ENCODE measurements at regions not wholly inside any gene's neighbourhood (a gene's known extent, or its start where the extent isn't known, plus 50 kb on each side); places are given as distances from the start of the nearest gene placed in this dataset.

- no peak overlapping the region for H3K27ac ChIP-seq
- intact Hi-C loops (cut with DNase I; ENCODE audit: low total_unique reads) = no loop called here
- DNase-seq (ENCODE audit: low spot score in 2 of 2) = no peak
- H3K9me3 ChIP-seq = no peaks in the 10 kb centered on the region
- H3K4me1 ChIP-seq = no peaks in the 10 kb centered on the region
- H3K36me3 ChIP-seq = no peaks in the 10 kb centered on the region
- no peaks in the 10 kb centered on the region for H3K27me3 ChIP-seq
- no peak overlapping the region for H3K4me3 ChIP-seq
- TF ChIP-seq, protein P1, sequence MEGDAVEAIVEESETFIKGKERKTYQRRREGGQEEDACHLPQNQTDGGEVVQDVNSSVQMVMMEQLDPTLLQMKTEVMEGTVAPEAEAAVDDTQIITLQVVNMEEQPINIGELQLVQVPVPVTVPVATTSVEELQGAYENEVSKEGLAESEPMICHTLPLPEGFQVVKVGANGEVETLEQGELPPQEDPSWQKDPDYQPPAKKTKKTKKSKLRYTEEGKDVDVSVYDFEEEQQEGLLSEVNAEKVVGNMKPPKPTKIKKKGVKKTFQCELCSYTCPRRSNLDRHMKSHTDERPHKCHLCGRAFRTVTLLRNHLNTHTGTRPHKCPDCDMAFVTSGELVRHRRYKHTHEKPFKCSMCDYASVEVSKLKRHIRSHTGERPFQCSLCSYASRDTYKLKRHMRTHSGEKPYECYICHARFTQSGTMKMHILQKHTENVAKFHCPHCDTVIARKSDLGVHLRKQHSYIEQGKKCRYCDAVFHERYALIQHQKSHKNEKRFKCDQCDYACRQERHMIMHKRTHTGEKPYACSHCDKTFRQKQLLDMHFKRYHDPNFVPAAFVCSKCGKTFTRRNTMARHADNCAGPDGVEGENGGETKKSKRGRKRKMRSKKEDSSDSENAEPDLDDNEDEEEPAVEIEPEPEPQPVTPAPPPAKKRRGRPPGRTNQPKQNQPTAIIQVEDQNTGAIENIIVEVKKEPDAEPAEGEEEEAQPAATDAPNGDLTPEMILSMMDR (IDR thresholded peaks at IDR 0.05) = no peak
- TF ChIP-seq POLR2A (IDR thresholded peaks at IDR 0.05) = no peak
- no peak for TF ChIP-seq POLR2AphosphoS5 (IDR thresholded peaks at IDR 0.05)
These were observed 89.0 kb upstream of the MBOAT1 start for GRCh38 chr6:20301256-20301655.

DNA sequence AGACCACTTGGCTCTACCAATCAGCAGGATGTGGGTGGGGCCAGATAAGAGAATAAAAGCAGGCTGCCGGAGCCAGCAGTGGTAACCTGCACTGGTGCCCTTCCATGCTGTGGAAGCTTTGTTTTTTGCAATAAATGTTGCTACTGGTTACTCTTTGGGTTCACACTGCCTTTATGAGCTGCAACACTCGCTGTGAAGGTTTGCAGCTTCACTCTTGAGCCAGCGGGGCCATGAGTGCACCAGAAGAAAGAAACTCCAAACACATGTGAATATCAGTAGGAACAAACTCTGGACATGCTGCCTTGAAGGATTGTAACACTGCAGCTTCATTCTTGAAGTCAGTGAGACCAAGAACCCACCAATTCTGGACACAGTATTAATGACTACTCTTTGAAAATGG is 89.9 kb upstream of the MBOAT1 start:
- intact Hi-C loops (cut with DNase I; ENCODE audit: low total_unique reads) = no loop called here
- no peak for DNase-seq (ENCODE audit: low spot score in 2 of 2)
- no peak overlapping the region for H3K4me3 ChIP-seq
- H3K36me3 ChIP-seq = no peaks in the 10 kb centered on the region
- H3K27me3 ChIP-seq = no peaks in the 10 kb centered on the region
- H3K9me3 ChIP-seq = no peaks in the 10 kb centered on the region
- H3K27ac ChIP-seq = no peak overlapping the region
- no peaks in the 10 kb centered on the region for H3K4me1 ChIP-seq
- TF ChIP-seq, protein P1 (IDR thresholded peaks at IDR 0.05) = no peak
- no peak for TF ChIP-seq POLR2A (IDR thresholded peaks at IDR 0.05)
- TF ChIP-seq POLR2AphosphoS5 (IDR thresholded peaks at IDR 0.05) = no peak

DNA sequence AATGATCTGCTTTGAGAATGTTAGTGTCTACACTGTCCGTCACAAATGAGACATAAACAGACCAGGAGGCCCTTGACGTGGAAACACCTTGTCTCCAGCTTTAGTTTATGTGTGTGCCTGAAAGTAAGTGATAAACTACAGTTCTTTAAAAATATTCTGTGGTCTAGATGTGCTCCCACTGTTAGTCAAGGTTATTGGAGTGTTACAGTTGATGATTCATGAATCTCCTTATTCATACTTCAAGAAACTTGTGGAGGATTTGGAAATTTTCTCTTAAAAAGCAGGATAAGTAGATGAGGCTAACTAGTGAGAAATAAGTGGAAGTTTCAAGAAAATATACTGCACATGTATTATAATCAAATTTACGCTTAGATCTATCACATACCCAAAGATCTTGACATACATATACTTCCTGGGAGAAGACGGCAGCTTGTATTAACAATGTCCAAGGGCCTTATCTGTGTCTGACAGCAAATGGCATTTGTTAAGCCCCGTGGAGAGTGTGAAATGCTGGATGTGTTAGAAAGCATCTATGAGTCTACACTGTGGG is 90.5 kb upstream of the MBOAT1 start:
- no peak for TF ChIP-seq POLR2A (IDR thresholded peaks at IDR 0.05)
- intact Hi-C loops (cut with DNase I; ENCODE audit: low total_unique reads) = no loop called here
- H3K27me3 ChIP-seq = no peaks in the 10 kb centered on the region
- no peak for DNase-seq (ENCODE audit: low spot score in 2 of 2)
- no peak overlapping the region for H3K27ac ChIP-seq
- H3K9me3 ChIP-seq = no peaks in the 10 kb centered on the region
- no peaks in the 10 kb centered on the region for H3K4me1 ChIP-seq
- no peaks in the 10 kb centered on the region for H3K36me3 ChIP-seq
- no peak overlapping the region for H3K4me3 ChIP-seq

DNA sequence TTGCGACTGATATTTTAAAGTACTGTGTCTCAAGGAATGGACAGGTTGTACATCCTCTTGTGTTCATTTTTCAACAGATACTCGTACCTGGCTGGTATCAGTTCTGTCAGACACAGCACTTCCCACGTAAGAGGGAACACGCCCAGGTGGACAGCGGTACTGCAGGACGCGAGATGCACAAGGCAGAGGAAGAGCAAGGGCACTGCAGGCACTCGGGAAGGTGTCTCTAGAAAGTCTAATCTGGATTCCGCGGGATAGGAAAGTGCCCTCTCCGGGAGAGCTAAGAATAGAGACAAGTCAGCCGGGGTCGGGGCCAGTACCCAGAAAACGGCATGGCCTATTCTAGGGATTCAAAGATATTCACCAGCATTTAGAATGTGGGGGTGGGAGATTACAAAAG is 94.2 kb upstream of the MBOAT1 start:
- H3K9me3 ChIP-seq = no peaks in the 10 kb centered on the region
- no peaks in the 10 kb centered on the region for H3K36me3 ChIP-seq
- no peak for DNase-seq (ENCODE audit: low spot score in 2 of 2)
- no peak overlapping the region for H3K27ac ChIP-seq
- H3K4me3 ChIP-seq = no peak overlapping the region
- H3K4me1 ChIP-seq = no peaks in the 10 kb centered on the region
- intact Hi-C loops (cut with DNase I; ENCODE audit: low total_unique reads) = no loop called here
- TF ChIP-seq, protein P1 (IDR thresholded peaks at IDR 0.05) = no peak
- no peak for TF ChIP-seq POLR2A (IDR thresholded peaks at IDR 0.05)
- TF ChIP-seq POLR2AphosphoS5 (IDR thresholded peaks at IDR 0.05) = no peak
- H3K27me3 ChIP-seq = no peaks in the 10 kb centered on the region

- no peak overlapping the region for H3K4me3 ChIP-seq
- no peak overlapping the region for H3K27ac ChIP-seq
- intact Hi-C loops (cut with DNase I; ENCODE audit: low total_unique reads) = no loop called here
- no peaks in the 10 kb centered on the region for H3K9me3 ChIP-seq
- no peaks in the 10 kb centered on the region for H3K36me3 ChIP-seq
- no peaks in the 10 kb centered on the region for H3K27me3 ChIP-seq
- no peaks in the 10 kb centered on the region for H3K4me1 ChIP-seq
- DNase-seq (ENCODE audit: low spot score in 2 of 2) = no peak
- TF ChIP-seq POLR2A (IDR thresholded peaks at IDR 0.05) (no peak), POLR2AphosphoS5 (IDR thresholded peaks at IDR 0.05) (no peak)
- TF ChIP-seq, protein P1 (IDR thresholded peaks at IDR 0.05) = no peak
These were observed 92.5 kb upstream of the E2F3 start for GRCh38 chr6:20309186-20309585.

- H3K4me3 ChIP-seq = no peak overlapping the region
- H3K36me3 ChIP-seq = no peaks in the 10 kb centered on the region
- no peaks in the 10 kb centered on the region for H3K27me3 ChIP-seq
- no peak overlapping the region for H3K27ac ChIP-seq
- no peak for DNase-seq (ENCODE audit: low spot score in 2 of 2)
- no peaks in the 10 kb centered on the region for H3K4me1 ChIP-seq
- intact Hi-C loops (cut with DNase I; ENCODE audit: low total_unique reads) = no loop called here
- TF ChIP-seq POLR2A (IDR thresholded peaks at IDR 0.05) = no peak
- TF ChIP-seq, protein P1 (IDR thresholded peaks at IDR 0.05) = no peak
- TF ChIP-seq POLR2AphosphoS5 (IDR thresholded peaks at IDR 0.05) = no peak
- no peaks in the 10 kb centered on the region for H3K9me3 ChIP-seq
These were observed 91.5 kb upstream of the E2F3 start for GRCh38 chr6:20310185-20310584.

All from breast epithelium (tissue), 4 donors.